ENCODE measurements at regions not wholly inside any gene's neighbourhood (a gene's known extent, or its start where the extent isn't known, plus 50 kb on each side); places are given as distances from the start of the nearest gene placed in this dataset.

- no peak for DNase-seq
Observed at GRCh38 chr16:80355335-80355734, 185.5 kb upstream of the DYNLRB2 start.

- peak; percentile 52 for DNase-seq
Observed at GRCh38 chr16:80350061-80350460, 190.7 kb upstream of the DYNLRB2 start.

GRCh38 chr16:80347900-80348299 is 192.9 kb upstream of the DYNLRB2 start:
- peak; percentile 45 for DNase-seq

- DNase-seq: no peak
Observed at GRCh38 chr16:80347002-80347401, 193.8 kb upstream of the DYNLRB2 start.

GRCh38 chr16:80346111-80346632 is 194.6 kb upstream of the DYNLRB2 start:
- DNase-seq: no peak

- DNase-seq: no peak
Observed at GRCh38 chr16:80345701-80346100, 195.1 kb upstream of the DYNLRB2 start.

GRCh38 chr16:80344570-80344969 is 196.2 kb upstream of the DYNLRB2 start:
- no peak for DNase-seq

GRCh38 chr16:80341263-80341662 is 199.5 kb upstream of the DYNLRB2 start:
- DNase-seq: no peak

GRCh38 chr16:80337786-80338185 is 203.0 kb upstream of the DYNLRB2 start:
- no peak for DNase-seq

GRCh38 chr16:80330803-80331202 is 210.0 kb upstream of the DYNLRB2 start:
- DNase-seq: no peak

- DNase-seq: no peak
Observed at GRCh38 chr16:80330150-80330549, 210.6 kb upstream of the DYNLRB2 start.

- DNase-seq: no peak
Observed at GRCh38 chr16:80327740-80328139, 213.1 kb upstream of the DYNLRB2 start.

- no peak for DNase-seq
Observed at GRCh38 chr16:80324371-80324770, 216.4 kb upstream of the DYNLRB2 start.

- no peak for DNase-seq
Observed at GRCh38 chr16:80323808-80324195, 217.0 kb upstream of the DYNLRB2 start.

- no peak for DNase-seq
Observed at GRCh38 chr16:80323187-80323807, 217.5 kb upstream of the DYNLRB2 start.

GRCh38 chr16:80319181-80319580 is 221.6 kb upstream of the DYNLRB2 start:
- no peak for DNase-seq

GRCh38 chr16:80318107-80318506 is 222.7 kb upstream of the DYNLRB2 start:
- no peak for DNase-seq

- no peak for DNase-seq
Observed at GRCh38 chr16:80317599-80318037, 223.2 kb upstream of the DYNLRB2 start.

GRCh38 chr16:80317116-80317515 is 223.7 kb upstream of the DYNLRB2 start:
- DNase-seq: no peak

- DNase-seq: no peak
Observed at GRCh38 chr16:80314042-80314441, 226.8 kb upstream of the DYNLRB2 start.

- DNase-seq: no peak
Observed at GRCh38 chr16:80309178-80309577, 231.6 kb upstream of the DYNLRB2 start.

- no peak for DNase-seq
Observed at GRCh38 chr16:80305410-80305809, 235.4 kb upstream of the DYNLRB2 start.

GRCh38 chr16:80303691-80304090 is 237.1 kb upstream of the DYNLRB2 start:
- peak; percentile 5 for DNase-seq

GRCh38 chr16:80300876-80301275 is 239.9 kb upstream of the DYNLRB2 start:
- DNase-seq: no peak

- no peak for DNase-seq
Observed at GRCh38 chr16:80300456-80300855, 240.3 kb upstream of the DYNLRB2 start.
